Neuronal stem cell (in vitro differentiated cells): ENCODE measurements at regions not wholly inside any gene's neighbourhood (a gene's known extent, or its start where the extent isn't known, plus 50 kb on each side); places are given as distances from the start of the nearest gene placed in this dataset.

ENCODE experiments used
- DNase-seq: peaks from one replicate; pipeline ENCODE4 v3.0.0-alpha.2; 2013; ENCODE audit warnings: low spot score
- H2AFZ ChIP-seq: one replicate; pipeline ENCODE4 v1.6.1; 2013; ENCODE audit warnings: mild to moderate bottlenecking, low read length, inconsistent platforms
- H2AK5ac ChIP-seq: 2 replicates; pipeline ENCODE4 v1.6.1; 2013; ENCODE audit warnings: low read depth, mild to moderate bottlenecking, inconsistent platforms, low read length, moderate library complexity, mixed read lengths
- H2BK120ac ChIP-seq: 2 replicates; pipeline ENCODE4 v1.6.1; 2013; ENCODE audit warnings: low read depth, mild to moderate bottlenecking, inconsistent platforms, low read length, moderate library complexity, mixed read lengths
- H2BK12ac ChIP-seq: one replicate; pipeline ENCODE4 v1.6.1; 2013; ENCODE audit warnings: low read length, inconsistent platforms
- H2BK15ac ChIP-seq: 2 replicates; pipeline ENCODE4 v1.6.1; 2013; ENCODE audit warnings: mild to moderate bottlenecking, low read length, inconsistent platforms, mixed read lengths
- H2BK5ac ChIP-seq: one replicate; pipeline ENCODE4 v1.6.1; 2013; ENCODE audit warnings: inconsistent platforms, mild to moderate bottlenecking, low read length, moderate library complexity
- H3K14ac ChIP-seq: one replicate; pipeline ENCODE4 v1.6.1; 2013; ENCODE audit warnings: low read length, inconsistent platforms
- H3K18ac ChIP-seq: 2 replicates; pipeline ENCODE4 v1.6.1; 2013; ENCODE audit warnings: low read length, inconsistent platforms
- H3K23ac ChIP-seq: 2 replicates; pipeline ENCODE4 v1.6.1; 2013; ENCODE audit warnings: low read depth, mild to moderate bottlenecking, mixed read lengths, low read length, inconsistent platforms; ENCODE audit not compliant: poor library complexity
- H3K27ac ChIP-seq: replicated peaks from 3 replicates; pipeline ENCODE4 v1.5.1; 2013; ENCODE audit warnings: low read length, inconsistent platforms
- H3K27me3 ChIP-seq, 3 experiments: 2 replicates each; pipeline ENCODE4 v1.6.1; 2013; ENCODE audit warnings: low read length in 3 of 3, mild to moderate bottlenecking in 2 of 3, inconsistent platforms in 1 of 3, low read depth in 1 of 3, mixed read lengths in 1 of 3, moderate library complexity in 1 of 3; ENCODE audit not compliant: control insufficient read depth in 3 of 3, insufficient read depth in 3 of 3
- H3K36me3 ChIP-seq, 2 donors: replicated peaks in 1 of 2; 2 replicates each; pipeline ENCODE4 v1.6.1; 2013; ENCODE audit warnings: low read length in 2 of 2; ENCODE audit not compliant: control insufficient read depth in 2 of 2, insufficient read depth in 2 of 2
- H3K4ac ChIP-seq: 2 replicates; pipeline ENCODE4 v1.6.1; 2013; ENCODE audit warnings: inconsistent platforms, mild to moderate bottlenecking, low read length, moderate library complexity
- H3K4me1 ChIP-seq, 2 donors: 1 replicate in 1 of 2; 2 replicates in 1 of 2; pipeline ENCODE4 v1.6.1; 2013; ENCODE audit warnings: low read length in 2 of 2, low read depth in 1 of 2; ENCODE audit not compliant: control insufficient read depth in 2 of 2, insufficient read depth in 1 of 2
- H3K4me2 ChIP-seq: one replicate; pipeline ENCODE4 v1.6.1; 2013; ENCODE audit warnings: mild to moderate bottlenecking, low read length, inconsistent platforms; ENCODE audit not compliant: insufficient read depth, poor library complexity, severe bottlenecking
- H3K4me3 ChIP-seq, 2 donors: 2 replicates each; pipeline ENCODE4 v1.5.1; 2013; ENCODE audit warnings: low read length in 2 of 2, mild to moderate bottlenecking in 2 of 2, inconsistent platforms in 1 of 2, moderate library complexity in 1 of 2
- H3K79me1 ChIP-seq: one replicate; pipeline ENCODE4 v1.6.1; 2013; ENCODE audit warnings: low read depth, mild to moderate bottlenecking, inconsistent platforms, low read length, moderate library complexity
- H3K9ac ChIP-seq: one replicate; pipeline ENCODE4 v1.6.1; 2013; ENCODE audit warnings: mild to moderate bottlenecking, low read depth, low read length, inconsistent platforms; ENCODE audit not compliant: poor library complexity
- H3K9me3 ChIP-seq, 2 donors: replicated peaks in 1 of 2; 2 replicates each; pipeline versions ENCODE3 to v1.6.1; 2013; ENCODE audit warnings: low read length in 2 of 2, mild to moderate bottlenecking in 2 of 2, inconsistent platforms in 1 of 2, low read depth in 1 of 2, mixed read lengths in 1 of 2, moderate library complexity in 1 of 2; ENCODE audit not compliant: control insufficient read depth in 2 of 2, insufficient read depth in 1 of 2
- H4K8ac ChIP-seq: one replicate; pipeline ENCODE4 v1.6.1; 2013; ENCODE audit warnings: low read depth, mild to moderate bottlenecking, inconsistent platforms, low read length, moderate library complexity
- H4K91ac ChIP-seq: one replicate; pipeline ENCODE4 v1.6.1; 2013; ENCODE audit warnings: low read length, low read depth, mild to moderate bottlenecking, inconsistent platforms; ENCODE audit not compliant: poor library complexity
- WGBS, 2 donors: extraction: QIAGEN DNeasy Blood & Tissue Kit; methylation state at CpG; one replicate each; pipeline ENCODE4 v1.1.7; 2013; ENCODE audit warnings: missing lambda C conversion rate in 2 of 2, mixed read lengths in 1 of 2; ENCODE audit not compliant: insufficient read length in 2 of 2, insufficient replicate concordance in 1 of 2; ENCODE audit errors: extremely low coverage in 2 of 2; 5-methylcytosine and 5-hydroxymethylcytosine counted together

DNA sequence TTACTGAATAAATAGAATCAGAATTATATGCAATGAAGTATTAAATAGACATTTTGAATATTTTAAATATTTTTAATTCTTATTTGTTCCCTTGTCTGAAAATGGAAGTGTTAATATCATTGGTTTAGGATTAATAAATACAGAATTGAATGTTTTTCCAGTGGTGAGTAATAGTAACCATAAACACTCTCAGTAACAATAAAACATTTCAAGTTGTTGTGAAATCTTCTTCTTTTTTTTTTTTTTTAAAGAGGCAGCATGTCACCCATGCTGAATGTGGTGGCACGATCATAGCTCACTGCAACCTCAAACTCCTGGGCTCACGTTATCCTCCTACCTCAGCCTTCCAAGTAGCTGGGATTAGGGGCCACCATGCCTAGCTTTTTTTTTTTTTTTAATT lies 86.2 kb upstream of the ZBTB18 start:
- H4K8ac ChIP-seq = no peak overlapping the region
- H3K4ac ChIP-seq = no peak overlapping the region
- no peaks in the 10 kb centered on the region for H3K36me3 ChIP-seq
- no peak overlapping the region for H2BK12ac ChIP-seq
- H2BK15ac ChIP-seq = no peak overlapping the region
- no peak overlapping the region for H3K18ac ChIP-seq
- H2BK120ac ChIP-seq = no peak overlapping the region
- no peak overlapping the region for H3K9ac ChIP-seq
- DNase-seq = no peak
- H3K23ac ChIP-seq = no peak overlapping the region
- H3K14ac ChIP-seq = no peak overlapping the region
- H2AK5ac ChIP-seq = no peak overlapping the region
- WGBS, 2 donors = no CpG with 5 or more reads among the region's 2 CpGs
- no peaks in the 10 kb centered on the region for H3K79me1 ChIP-seq
- no peak overlapping the region for H3K4me2 ChIP-seq
- H2BK5ac ChIP-seq = no peak overlapping the region
- no peak overlapping the region for H3K27ac ChIP-seq
- H3K4me3 ChIP-seq = no peak overlapping the region
- H3K4me1 ChIP-seq = peaks cover 11 to 14% of the 10 kb centered on the region in 2 donors
- no peak overlapping the region for H4K91ac ChIP-seq
- H3K9me3 ChIP-seq = no peaks in the 10 kb centered on the region
- H2AFZ ChIP-seq = no peak overlapping the region
- no peaks in the 10 kb centered on the region for H3K27me3 ChIP-seq

DNA sequence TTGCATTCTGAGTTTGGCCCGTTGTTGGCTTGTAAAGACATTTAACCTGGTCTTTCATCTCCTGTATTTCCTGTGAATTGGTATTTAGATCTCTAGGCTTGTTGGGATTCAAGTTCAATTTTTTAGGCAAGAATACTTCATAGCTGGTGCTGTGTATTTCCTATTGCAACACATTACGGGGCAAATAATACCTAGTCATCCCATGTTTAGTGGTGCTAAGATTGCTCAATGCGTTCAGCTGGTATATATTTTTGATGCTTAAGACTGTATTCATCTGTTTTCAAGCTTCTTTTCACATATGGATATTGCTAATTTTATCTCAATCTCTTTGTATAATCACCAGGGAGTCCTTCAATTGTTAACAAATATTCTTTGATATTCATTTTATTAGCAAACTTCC lies 87.5 kb upstream of the ZBTB18 start:
- H2BK15ac ChIP-seq = no peak overlapping the region
- no peak overlapping the region for H2AK5ac ChIP-seq
- no peaks in the 10 kb centered on the region for H3K36me3 ChIP-seq
- no peak overlapping the region for H3K18ac ChIP-seq
- H2BK120ac ChIP-seq = no peak overlapping the region
- no peak for DNase-seq
- whole genome bisulfite sequencing, 2 donors = no CpG with 5 or more reads among the region's 3 CpGs
- no peak overlapping the region for H2BK12ac ChIP-seq
- no peak overlapping the region for H4K8ac ChIP-seq
- H3K4me1 ChIP-seq = peaks cover 7 to 9% of the 10 kb centered on the region in 2 donors
- no peak overlapping the region for H3K27ac ChIP-seq
- H2AFZ ChIP-seq = no peak overlapping the region
- H2BK5ac ChIP-seq = no peak overlapping the region
- H4K91ac ChIP-seq = no peak overlapping the region
- H3K14ac ChIP-seq = no peak overlapping the region
- H3K79me1 ChIP-seq = no peaks in the 10 kb centered on the region
- H3K4ac ChIP-seq = no peak overlapping the region
- no peak overlapping the region for H3K4me3 ChIP-seq
- no peaks in the 10 kb centered on the region for H3K9me3 ChIP-seq
- H3K4me2 ChIP-seq = no peak overlapping the region
- no peak overlapping the region for H3K23ac ChIP-seq
- H3K9ac ChIP-seq = no peak overlapping the region
- H3K27me3 ChIP-seq = no peaks in the 10 kb centered on the region

DNA sequence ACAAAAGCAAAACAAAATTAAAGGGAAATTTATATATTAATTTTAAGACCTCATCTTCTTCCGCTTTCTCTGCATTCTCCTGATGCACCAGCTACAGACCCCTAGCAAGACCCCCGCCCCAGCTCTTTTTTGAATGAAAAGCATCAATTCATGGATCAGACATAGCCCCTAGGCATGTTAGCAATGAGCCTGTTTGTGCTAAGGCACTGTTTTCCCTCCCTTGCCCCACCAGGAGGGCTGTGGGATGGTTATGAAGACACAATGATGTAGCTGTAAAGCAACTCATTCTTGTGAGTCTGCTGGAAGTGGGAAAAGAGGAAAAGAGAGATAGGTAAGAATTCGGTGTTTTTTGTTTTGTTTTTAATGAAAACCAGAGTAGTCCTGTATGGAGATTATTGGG lies 88.5 kb upstream of the ZBTB18 start:
- Histone ChIP-seq H2AK5ac (no peak overlapping the region), H3K18ac (no peak overlapping the region), H3K36me3 (no peaks in the 10 kb centered on the region), H4K91ac (no peak overlapping the region), H3K9me3 (no peaks in the 10 kb centered on the region), H3K4me3 (no peak overlapping the region), H3K4ac (no peak overlapping the region), H4K8ac (no peak overlapping the region), H3K4me2 (no peak overlapping the region), H2AFZ (no peak overlapping the region), H2BK15ac (no peak overlapping the region), H3K27me3 (no peaks in the 10 kb centered on the region), H3K27ac (no peak overlapping the region), H3K14ac (no peak overlapping the region), H3K9ac (no peak overlapping the region), H2BK12ac (no peak overlapping the region), H3K23ac (no peak overlapping the region), H2BK5ac (no peak overlapping the region), H2BK120ac (no peak overlapping the region), H3K4me1 (peaks cover 0 to 4% of the 10 kb centered on the region in 2 donors), H3K79me1 (no peaks in the 10 kb centered on the region)
- WGBS, 2 donors = 100% methylated on average over 1 of the region's 3 CpGs
- no peak for DNase-seq

DNA sequence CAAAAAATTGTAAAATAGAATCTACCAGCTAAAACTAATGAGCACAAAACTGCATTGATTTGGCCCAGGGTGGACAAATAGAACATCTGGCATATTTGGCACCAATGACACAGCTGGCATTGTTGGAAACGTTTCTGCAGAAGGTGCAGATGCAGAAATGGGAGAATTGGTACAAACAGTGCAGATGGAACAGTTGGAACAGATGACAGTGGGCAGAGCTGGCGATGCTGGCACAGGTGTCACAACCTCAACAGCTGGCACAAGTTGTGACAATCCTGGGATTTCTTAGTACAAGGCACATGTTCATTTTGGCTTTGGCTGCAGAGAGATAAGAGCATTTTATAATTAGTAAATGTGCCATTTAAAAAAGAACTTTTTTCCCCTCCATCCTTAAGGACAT lies 91.1 kb upstream of the ZBTB18 start:
- H4K8ac ChIP-seq = no peak overlapping the region
- H2AK5ac ChIP-seq = no peak overlapping the region
- no peak overlapping the region for H3K4ac ChIP-seq
- H2BK120ac ChIP-seq = no peak overlapping the region
- peaks cover 0 to 2% of the 10 kb centered on the region in 2 donors for H3K4me1 ChIP-seq
- no peak overlapping the region for H2BK12ac ChIP-seq
- no peak for DNase-seq
- WGBS, 2 donors = no CpG with 5 or more reads among the region's 2 CpGs
- H2BK15ac ChIP-seq = no peak overlapping the region
- H3K18ac ChIP-seq = no peak overlapping the region
- H3K14ac ChIP-seq = no peak overlapping the region
- no peak overlapping the region for H2AFZ ChIP-seq
- H3K36me3 ChIP-seq = no peaks in the 10 kb centered on the region
- H3K4me3 ChIP-seq = no peak overlapping the region
- H3K4me2 ChIP-seq = no peak overlapping the region
- H3K9ac ChIP-seq = no peak overlapping the region
- no peak overlapping the region for H4K91ac ChIP-seq
- H3K79me1 ChIP-seq = no peaks in the 10 kb centered on the region
- no peak overlapping the region for H3K23ac ChIP-seq
- no peaks in the 10 kb centered on the region for H3K27me3 ChIP-seq
- no peak overlapping the region for H3K27ac ChIP-seq
- no peak overlapping the region for H2BK5ac ChIP-seq
- H3K9me3 ChIP-seq = no peaks in the 10 kb centered on the region
